ENCODE measurements at regions not wholly inside any gene's neighbourhood (a gene's known extent, or its start where the extent isn't known, plus 50 kb on each side); places are given as distances from the start of the nearest gene placed in this dataset.

DNA sequence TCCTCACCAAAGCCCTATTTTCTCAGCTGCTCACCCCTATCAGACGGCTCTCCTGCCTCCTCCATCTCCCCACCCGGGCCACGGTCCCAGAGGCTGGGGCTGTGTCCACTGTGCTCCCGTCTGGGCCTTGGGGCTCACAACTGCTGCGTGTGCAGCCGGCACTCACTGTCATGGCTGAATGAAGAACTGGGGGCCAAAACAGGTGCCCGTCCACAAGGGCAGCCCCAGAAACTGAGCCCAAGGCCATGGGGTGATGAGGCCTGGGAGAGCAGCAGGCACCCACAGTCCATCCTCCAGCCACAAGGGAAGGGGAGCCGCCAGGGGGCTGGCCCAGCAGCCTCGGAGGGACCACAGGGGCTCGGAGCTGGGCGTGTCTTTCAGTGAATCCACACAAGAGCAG lies 159.5 kb downstream of the DLL1 start:
- TF ChIP-seq, protein P1, sequence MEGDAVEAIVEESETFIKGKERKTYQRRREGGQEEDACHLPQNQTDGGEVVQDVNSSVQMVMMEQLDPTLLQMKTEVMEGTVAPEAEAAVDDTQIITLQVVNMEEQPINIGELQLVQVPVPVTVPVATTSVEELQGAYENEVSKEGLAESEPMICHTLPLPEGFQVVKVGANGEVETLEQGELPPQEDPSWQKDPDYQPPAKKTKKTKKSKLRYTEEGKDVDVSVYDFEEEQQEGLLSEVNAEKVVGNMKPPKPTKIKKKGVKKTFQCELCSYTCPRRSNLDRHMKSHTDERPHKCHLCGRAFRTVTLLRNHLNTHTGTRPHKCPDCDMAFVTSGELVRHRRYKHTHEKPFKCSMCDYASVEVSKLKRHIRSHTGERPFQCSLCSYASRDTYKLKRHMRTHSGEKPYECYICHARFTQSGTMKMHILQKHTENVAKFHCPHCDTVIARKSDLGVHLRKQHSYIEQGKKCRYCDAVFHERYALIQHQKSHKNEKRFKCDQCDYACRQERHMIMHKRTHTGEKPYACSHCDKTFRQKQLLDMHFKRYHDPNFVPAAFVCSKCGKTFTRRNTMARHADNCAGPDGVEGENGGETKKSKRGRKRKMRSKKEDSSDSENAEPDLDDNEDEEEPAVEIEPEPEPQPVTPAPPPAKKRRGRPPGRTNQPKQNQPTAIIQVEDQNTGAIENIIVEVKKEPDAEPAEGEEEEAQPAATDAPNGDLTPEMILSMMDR (IDR thresholded peaks at IDR 0.05): no peak
- TF ChIP-seq POLR2A (IDR thresholded peaks at IDR 0.05): no peak

Measured in testis (tissue), 2 donors.